ENCODE measurements at regions not wholly inside any gene's neighbourhood (a gene's known extent, or its start where the extent isn't known, plus 50 kb on each side); places are given as distances from the start of the nearest gene placed in this dataset.

DNA sequence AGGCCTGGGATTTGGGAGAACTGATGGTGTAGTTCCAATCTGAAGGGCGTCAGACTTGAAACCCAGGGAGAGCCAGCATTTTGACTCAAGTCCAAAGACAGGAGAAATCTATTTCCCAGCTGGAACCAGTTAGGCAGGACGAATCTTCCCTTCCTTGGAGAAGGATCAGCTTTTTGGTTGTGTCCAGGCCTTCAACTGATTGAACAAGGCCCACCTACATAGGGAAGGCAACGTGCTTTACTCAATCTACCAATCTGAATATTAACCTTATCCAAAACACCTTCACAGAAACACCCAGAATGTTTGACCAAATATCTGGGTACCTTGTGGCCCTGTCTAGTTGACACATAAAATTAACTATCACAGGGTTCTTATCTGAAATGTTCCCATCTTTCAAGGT lies 221.9 kb upstream of the DLGAP1 start:
- no peak for DNase-seq (ENCODE audit: extremely low read depth, low read depth)
- no peak overlapping the region for H3K4me3 ChIP-seq (replicated peaks; ENCODE audit: low read depth, low read length)
- TF ChIP-seq, protein P1, sequence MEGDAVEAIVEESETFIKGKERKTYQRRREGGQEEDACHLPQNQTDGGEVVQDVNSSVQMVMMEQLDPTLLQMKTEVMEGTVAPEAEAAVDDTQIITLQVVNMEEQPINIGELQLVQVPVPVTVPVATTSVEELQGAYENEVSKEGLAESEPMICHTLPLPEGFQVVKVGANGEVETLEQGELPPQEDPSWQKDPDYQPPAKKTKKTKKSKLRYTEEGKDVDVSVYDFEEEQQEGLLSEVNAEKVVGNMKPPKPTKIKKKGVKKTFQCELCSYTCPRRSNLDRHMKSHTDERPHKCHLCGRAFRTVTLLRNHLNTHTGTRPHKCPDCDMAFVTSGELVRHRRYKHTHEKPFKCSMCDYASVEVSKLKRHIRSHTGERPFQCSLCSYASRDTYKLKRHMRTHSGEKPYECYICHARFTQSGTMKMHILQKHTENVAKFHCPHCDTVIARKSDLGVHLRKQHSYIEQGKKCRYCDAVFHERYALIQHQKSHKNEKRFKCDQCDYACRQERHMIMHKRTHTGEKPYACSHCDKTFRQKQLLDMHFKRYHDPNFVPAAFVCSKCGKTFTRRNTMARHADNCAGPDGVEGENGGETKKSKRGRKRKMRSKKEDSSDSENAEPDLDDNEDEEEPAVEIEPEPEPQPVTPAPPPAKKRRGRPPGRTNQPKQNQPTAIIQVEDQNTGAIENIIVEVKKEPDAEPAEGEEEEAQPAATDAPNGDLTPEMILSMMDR (IDR thresholded peaks at IDR 0.05; ENCODE audit: low read depth, low read length, missing control alignments), result no peak

DNA sequence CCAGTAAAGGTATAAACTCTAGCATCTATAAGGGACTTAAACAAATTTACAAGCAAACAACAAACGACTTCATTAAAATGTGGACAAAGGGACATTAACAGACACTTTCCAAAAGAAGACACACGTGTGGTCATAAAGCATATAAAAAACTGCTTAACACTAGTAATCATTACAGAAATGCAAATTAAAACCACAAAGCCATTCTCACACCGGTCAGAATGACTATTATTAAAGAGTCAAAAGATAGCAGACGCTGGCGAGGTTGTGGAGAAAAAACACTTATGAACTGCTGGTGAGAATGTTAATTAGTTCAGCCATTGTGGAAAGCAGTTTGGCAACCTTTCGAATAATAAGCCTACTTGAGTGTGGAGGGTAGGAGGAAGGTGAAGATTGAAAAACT lies 217.1 kb upstream of the DLGAP1 start:
- H3K4me3 ChIP-seq (replicated peaks; ENCODE audit: low read depth, low read length), result no peak overlapping the region
- TF ChIP-seq, protein P1 (IDR thresholded peaks at IDR 0.05; ENCODE audit: low read depth, low read length, missing control alignments), result no peak
- DNase-seq (ENCODE audit: extremely low read depth, low read depth), result no peak

DNA sequence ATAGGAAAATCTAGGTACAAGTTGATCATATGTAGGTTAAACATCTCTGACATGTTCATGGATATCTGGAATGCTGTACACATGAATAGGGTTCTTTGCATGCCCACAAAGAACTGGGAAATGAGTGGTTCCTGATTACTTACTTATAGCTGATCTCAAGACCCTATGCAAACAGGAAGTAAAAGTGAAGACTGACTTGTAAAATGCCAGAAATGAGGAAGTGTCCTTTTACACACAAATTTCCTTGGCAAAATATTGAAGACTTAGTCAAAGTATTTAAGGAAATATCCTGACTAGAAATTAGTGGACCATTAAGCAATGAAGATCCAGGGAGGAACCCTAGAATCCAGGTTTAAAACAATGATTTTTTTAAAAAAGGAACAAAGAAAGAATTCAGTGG lies 203.7 kb upstream of the DLGAP1 start:
- DNase-seq (ENCODE audit: extremely low read depth, low read depth), result no peak
- TF ChIP-seq, protein P1 (IDR thresholded peaks at IDR 0.05; ENCODE audit: low read depth, low read length, missing control alignments), result no peak

DNA sequence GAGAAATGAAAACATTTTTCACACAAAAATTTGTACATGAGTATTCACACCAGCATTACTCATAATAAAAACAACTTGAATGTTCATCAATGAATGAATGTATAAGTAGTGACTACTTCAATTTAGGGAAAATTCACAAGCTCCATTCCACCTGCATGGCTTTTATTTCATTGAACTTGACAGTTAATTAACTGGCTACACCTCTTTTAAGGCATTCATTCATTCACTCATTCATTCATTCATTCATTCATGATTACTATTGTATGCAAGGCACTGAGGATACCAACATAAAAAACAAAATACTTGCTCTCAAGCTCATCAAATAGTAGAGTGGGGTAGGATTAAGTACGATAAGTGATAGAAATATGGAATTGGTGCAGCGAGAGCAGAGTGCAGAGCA lies 198.3 kb upstream of the DLGAP1 start:
- TF ChIP-seq, protein P1 (IDR thresholded peaks at IDR 0.05; ENCODE audit: low read depth, low read length, missing control alignments), result no peak
- no peak for DNase-seq (ENCODE audit: extremely low read depth, low read depth)
- no peak overlapping the region for H3K4me3 ChIP-seq (replicated peaks; ENCODE audit: low read depth, low read length)

More for the DNA sequence above, 203.7 kb upstream of the DLGAP1 start:
- H3K4me3 ChIP-seq (replicated peaks; ENCODE audit: low read depth, low read length), result no peak overlapping the region

DNA sequence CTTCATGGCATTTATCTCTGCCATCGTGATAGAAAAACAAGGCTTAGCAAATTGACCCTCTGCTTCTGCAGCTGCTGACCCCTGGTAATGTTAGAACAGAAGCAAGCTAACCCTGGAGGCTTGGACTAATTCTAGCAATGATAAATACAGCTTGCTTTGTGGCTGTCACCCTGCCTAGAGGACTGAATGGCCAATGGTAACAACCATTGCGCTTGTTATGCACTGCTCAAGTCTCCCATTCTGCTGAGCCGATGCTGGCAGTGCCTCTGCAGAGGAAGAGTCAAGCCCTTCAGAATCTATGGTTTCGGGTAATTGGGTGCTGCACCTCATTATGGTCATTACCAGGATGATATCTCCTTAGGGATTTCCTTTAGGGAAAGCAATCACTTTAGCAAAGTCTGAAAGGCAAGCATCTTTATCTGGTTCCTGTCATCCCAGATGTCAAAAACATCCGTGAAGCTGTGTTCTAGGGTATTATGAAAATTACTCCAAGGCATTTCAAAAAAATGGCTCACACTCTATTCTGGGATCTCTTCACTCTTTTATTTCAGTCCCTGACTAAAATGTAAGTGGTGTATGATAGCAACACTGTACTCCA lies 186.8 kb upstream of the DLGAP1 start:
- TF ChIP-seq, protein P1 (IDR thresholded peaks at IDR 0.05; ENCODE audit: low read depth, low read length, missing control alignments), result no peak
- no peak for DNase-seq (ENCODE audit: extremely low read depth, low read depth)
- no peak overlapping the region for H3K4me3 ChIP-seq (replicated peaks; ENCODE audit: low read depth, low read length)

DNA sequence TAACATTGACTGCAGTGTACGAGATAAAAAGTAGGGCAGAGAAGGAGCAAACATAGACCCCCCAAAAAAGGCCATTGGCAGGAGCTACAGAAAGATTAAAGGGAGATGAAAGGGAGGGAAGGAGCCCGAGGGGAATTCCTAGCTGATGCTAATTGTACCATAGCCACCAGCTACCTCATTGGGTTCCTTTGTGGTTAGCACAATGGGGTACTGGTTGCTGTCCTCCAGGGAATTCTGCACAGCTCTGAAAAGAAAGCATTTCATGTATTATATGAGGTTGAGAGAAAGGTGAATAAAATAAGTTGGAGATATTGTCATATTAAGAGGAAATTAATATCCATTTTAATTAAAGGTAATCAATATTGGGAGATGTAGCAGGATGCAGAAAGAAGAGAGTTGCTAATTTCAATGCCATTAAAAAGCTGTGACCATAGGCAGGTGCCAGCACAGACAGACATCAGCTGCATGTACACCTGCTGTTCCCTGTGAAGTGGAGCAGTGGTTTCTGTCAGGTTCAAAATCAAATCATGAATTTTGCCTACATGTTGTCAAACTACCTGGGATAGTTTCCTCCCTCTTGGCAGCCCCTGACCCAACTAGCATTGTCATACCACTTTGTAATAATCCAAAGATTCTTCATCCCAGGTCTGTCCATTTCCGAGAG lies 185.4 kb upstream of the DLGAP1 start:
- no peak for DNase-seq (ENCODE audit: extremely low read depth, low read depth)

More for the DNA sequence above, 185.4 kb upstream of the DLGAP1 start:
- H3K4me3 ChIP-seq (replicated peaks; ENCODE audit: low read depth, low read length), result no peak overlapping the region
- TF ChIP-seq, protein P1 (IDR thresholded peaks at IDR 0.05; ENCODE audit: low read depth, low read length, missing control alignments), result no peak
